NCI-H128 (cell line): ENCODE measurements at regions not wholly inside any gene's neighbourhood (a gene's known extent, or its start where the extent isn't known, plus 50 kb on each side); places are given as distances from the start of the nearest gene placed in this dataset.
A peak's percentile ranks its signal among the peaks of the same experiment; 100 is the strongest.
"Not testable (repeated sequence)": the region's sequence is repeated elsewhere in the genome, so short reads cannot be mapped to it uniquely, and the experiment has no call there.

ENCODE experiments used
- DNase-seq: peaks from one replicate; lab custom pipeline; 2025; ENCODE audit not compliant: unreplicated experiment; lab: John Stamatoyannopoulos, UW

GRCh38 chr2:107094450-107094986 is 208.6 kb upstream of the ST6GAL2 start:
- DNase-seq, result no peak

GRCh38 chr2:107102176-107102575 is 216.2 kb upstream of the ST6GAL2 start:
- no peak for DNase-seq

GRCh38 chr2:107107351-107107750 is 221.4 kb upstream of the ST6GAL2 start:
- DNase-seq, result no peak

GRCh38 chr2:107108556-107108955 is 222.6 kb upstream of the ST6GAL2 start:
- no peak for DNase-seq

GRCh38 chr2:107111623-107112022 is 225.7 kb upstream of the ST6GAL2 start:
- DNase-seq, result no peak

- no peak for DNase-seq
These were observed 226.6 kb upstream of the ST6GAL2 start for GRCh38 chr2:107112561-107112960.

- no peak for DNase-seq
These were observed 242.4 kb upstream of the ST6GAL2 start for GRCh38 chr2:107128381-107128780.

- no peak for DNase-seq
These were observed 246.1 kb upstream of the ST6GAL2 start for GRCh38 chr2:107132070-107132469.

- no peak for DNase-seq
These were observed 246.8 kb upstream of the ST6GAL2 start for GRCh38 chr2:107132746-107133145.

- DNase-seq, result no peak
These were observed 247.4 kb upstream of the ST6GAL2 start for GRCh38 chr2:107133412-107133811.

GRCh38 chr2:107136733-107137132 is 250.8 kb upstream of the ST6GAL2 start:
- no peak for DNase-seq

GRCh38 chr2:107137706-107138105 is 251.7 kb upstream of the ST6GAL2 start:
- DNase-seq, result no peak

- DNase-seq, result no peak
These were observed 260.2 kb upstream of the ST6GAL2 start for GRCh38 chr2:107146181-107146580.

GRCh38 chr2:107146645-107147044 is 260.7 kb upstream of the ST6GAL2 start:
- DNase-seq, result not testable (repeated sequence)

GRCh38 chr2:107148055-107148454 is 262.1 kb upstream of the ST6GAL2 start:
- no peak for DNase-seq

GRCh38 chr2:107148496-107148895 is 262.5 kb upstream of the ST6GAL2 start:
- no peak for DNase-seq

GRCh38 chr2:107160640-107161239 is 274.8 kb upstream of the ST6GAL2 start:
- DNase-seq, result no peak

- no peak for DNase-seq
These were observed 282.2 kb upstream of the ST6GAL2 start for GRCh38 chr2:107168141-107168540.

GRCh38 chr2:107174171-107174570 is 288.2 kb upstream of the ST6GAL2 start:
- DNase-seq, result no peak

GRCh38 chr2:107182981-107183380 is 297.0 kb upstream of the ST6GAL2 start:
- DNase-seq, result no peak

- DNase-seq, result no peak
These were observed 301.9 kb upstream of the ST6GAL2 start for GRCh38 chr2:107187870-107188269.

GRCh38 chr2:107195631-107196030 is 309.7 kb upstream of the ST6GAL2 start:
- DNase-seq, result no peak

GRCh38 chr2:107197594-107198294 is 311.8 kb upstream of the ST6GAL2 start:
- peak; percentile 70 for DNase-seq
